ENCODE measurements at regions not wholly inside any gene's neighbourhood (a gene's known extent, or its start where the extent isn't known, plus 50 kb on each side); places are given as distances from the start of the nearest gene placed in this dataset.
"Not testable (repeated sequence)": the region's sequence is repeated elsewhere in the genome, so short reads cannot be mapped to it uniquely, and the experiment has no call there.

GRCh38 chr15:96858694-96859093, 528.2 kb downstream of the NR2F2 start:
- DNase-seq: no peak

GRCh38 chr15:96860741-96861140, 530.2 kb downstream of the NR2F2 start:
- DNase-seq: no peak

- no peak for DNase-seq
These were observed 537.5 kb downstream of the NR2F2 start for GRCh38 chr15:96867992-96868391.

GRCh38 chr15:96869122-96869521, 538.6 kb downstream of the NR2F2 start:
- DNase-seq: no peak

- no peak for DNase-seq
These were observed 539.3 kb downstream of the NR2F2 start for GRCh38 chr15:96869790-96870189.

GRCh38 chr15:96870580-96870979, 540.1 kb downstream of the NR2F2 start:
- no peak for DNase-seq

- DNase-seq: not testable (repeated sequence)
These were observed 546.9 kb downstream of the NR2F2 start for GRCh38 chr15:96877442-96877841.

GRCh38 chr15:96878129-96878528, 547.6 kb downstream of the NR2F2 start:
- DNase-seq: no peak

GRCh38 chr15:96882121-96882772, 551.7 kb downstream of the NR2F2 start:
- no peak for DNase-seq

GRCh38 chr15:96887730-96888129, 557.2 kb downstream of the NR2F2 start:
- DNase-seq: no peak

GRCh38 chr15:96888764-96889163, 558.3 kb downstream of the NR2F2 start:
- no peak for DNase-seq

GRCh38 chr15:96889734-96890480, 559.4 kb downstream of the NR2F2 start:
- DNase-seq: no peak

- no peak for DNase-seq
These were observed 560.5 kb downstream of the NR2F2 start for GRCh38 chr15:96891046-96891445.

- no peak for DNase-seq
These were observed 562.8 kb downstream of the NR2F2 start for GRCh38 chr15:96893159-96893906.

GRCh38 chr15:96894659-96895058, 564.2 kb downstream of the NR2F2 start:
- DNase-seq: no peak

- DNase-seq: no peak
These were observed 566.3 kb downstream of the NR2F2 start for GRCh38 chr15:96896766-96897165.

- no peak for DNase-seq
These were observed 583.6 kb downstream of the NR2F2 start for GRCh38 chr15:96914081-96914480.

GRCh38 chr15:96916750-96917149, 586.2 kb downstream of the NR2F2 start:
- DNase-seq: no peak

GRCh38 chr15:96924570-96924969, 594.1 kb downstream of the NR2F2 start:
- no peak for DNase-seq

- DNase-seq: no peak
These were observed 617.1 kb downstream of the NR2F2 start for GRCh38 chr15:96947296-96948229.

- DNase-seq: no peak
These were observed 618.5 kb downstream of the NR2F2 start for GRCh38 chr15:96948981-96949380.

- DNase-seq: no peak
These were observed 628.2 kb downstream of the NR2F2 start for GRCh38 chr15:96958721-96959120.

- DNase-seq: no peak
These were observed 629.0 kb downstream of the NR2F2 start for GRCh38 chr15:96959501-96959900.
